SK-N-SH (cell line): ENCODE measurements at regions not wholly inside any gene's neighbourhood (a gene's known extent, or its start where the extent isn't known, plus 50 kb on each side); places are given as distances from the start of the nearest gene placed in this dataset.

ENCODE experiments used
- CTCF ChIP-seq: fragments of 200-600 bp; sonication (generic); IDR thresholded peaks from 2 replicates; pipeline ENCODE4 v1.6.1; 2017; ENCODE audit warnings: antibody characterized with exemption, mild to moderate bottlenecking, moderate library complexity
- EP300 ChIP-seq, 2 experiments: IDR thresholded peaks; 2 replicates each; pipeline versions ENCODE4 v1.4.0 to v1.6.1; 2012; ENCODE audit warnings: borderline replicate concordance in 1 of 2, low read depth in 1 of 2, low read length in 1 of 2
- RXRA ChIP-seq: IDR thresholded peaks from 2 replicates; pipeline ENCODE4 v1.4.0; 2012; ENCODE audit warnings: low read depth, mild to moderate bottlenecking, borderline replicate concordance

GRCh38 chr12:71321531-71321930 is 118.1 kb upstream of the LGR5 start:
- no peak for TF ChIP-seq CTCF
- no peak for TF ChIP-seq RXRA
- TF ChIP-seq EP300 (IDR thresholded peaks at IDR 0.05; ENCODE audit: borderline replicate concordance in 1 of 2, low read depth in 1 of 2, low read length in 1 of 2) = no peak
